HEK293 (cell line): ENCODE measurements at regions not wholly inside any gene's neighbourhood (a gene's known extent, or its start where the extent isn't known, plus 50 kb on each side); places are given as distances from the start of the nearest gene placed in this dataset.

Experiments
- CTCF ChIA-PET: fragments of 350-600 bp; formaldehyde crosslinking; extraction: SDS; loops from one replicate; lab custom pipeline; 2021; ENCODE audit warnings: antibody characterized with exemption; lab: Yijun Ruan, JAX
- POLR2A ChIA-PET: fragments of 300-600 bp; formaldehyde crosslinking; extraction: SDS; loops from one replicate; lab custom pipeline; 2020; ENCODE audit warnings: antibody characterized with exemption, inconsistent platforms; lab: Yijun Ruan, JAX
- H3K27ac ChIP-seq: fragments of 200-500 bp; sonication (Bioruptor generic); 2 replicates; pipeline ENCODE4 v1.5.1; 2014; ENCODE audit warnings: low read depth, low read length, control low read depth, inconsistent platforms; ENCODE audit errors: extremely low read depth
- H3K36me3 ChIP-seq, 2 experiments: fragments of 200-500 bp in 1 of 2; sonication (Bioruptor generic) in 1 of 2; 1 replicate in 1 of 2; 2 replicates in 1 of 2; pipeline ENCODE4 v1.5.1; 2014 to 2017; ENCODE audit warnings: inconsistent platforms in 2 of 2, low read length in 2 of 2; ENCODE audit not compliant: control insufficient read depth in 2 of 2, insufficient read depth in 1 of 2
- H3K4me1 ChIP-seq: fragments of 200-500 bp; sonication (Bioruptor generic); 2 replicates; pipeline ENCODE4 v1.5.1; 2014; ENCODE audit warnings: mild to moderate bottlenecking, low read length, inconsistent platforms; ENCODE audit not compliant: control insufficient read depth, insufficient read depth
- H3K4me3 ChIP-seq: 2 replicates; pipeline ENCODE4 v1.5.1; 2011; ENCODE audit warnings: low read depth, mild to moderate bottlenecking, control low read depth, low read length, moderate library complexity
- H3K9me3 ChIP-seq: fragments of 200-500 bp; sonication (Bioruptor generic); 2 replicates; pipeline ENCODE4 v1.5.1; 2014; ENCODE audit warnings: low read depth, low read length, inconsistent platforms; ENCODE audit not compliant: control insufficient read depth, insufficient read depth
- KLF7 ChIP-seq: fragments of 450-650 bp; formaldehyde crosslinking; IDR thresholded peaks from 2 replicates; pipeline ENCODE4 v1.5.1; 2016; ENCODE audit warnings: missing biosample characterization, missing genetic modification characterization, borderline replicate concordance
- MZF1 ChIP-seq: fragments of 450-650 bp; formaldehyde crosslinking; IDR thresholded peaks from 2 replicates; pipeline ENCODE4 v1.5.1; 2017; ENCODE audit warnings: missing biosample characterization, missing genetic modification characterization, borderline replicate concordance
- SALL2 ChIP-seq: fragments of 450-650 bp; formaldehyde crosslinking; IDR thresholded peaks from 2 replicates; pipeline ENCODE4 v1.5.0; 2017; ENCODE audit warnings: missing biosample characterization, mild to moderate bottlenecking, missing genetic modification characterization, borderline replicate concordance
- SCRT1 ChIP-seq: fragments of 450-650 bp; formaldehyde crosslinking; IDR thresholded peaks from 2 replicates; pipeline ENCODE4 v1.5.1; 2016; ENCODE audit warnings: missing biosample characterization, missing genetic modification characterization, borderline replicate concordance
- ZBTB20 ChIP-seq: fragments of 450-650 bp; formaldehyde crosslinking; IDR thresholded peaks from 2 replicates; pipeline ENCODE4 v1.5.1; 2016; ENCODE audit warnings: missing biosample characterization, missing genetic modification characterization
- ZFHX2 ChIP-seq: fragments of 450-650 bp; formaldehyde crosslinking; conservative IDR thresholded peaks from 2 replicates; pipeline ENCODE4 v1.5.1; 2016; ENCODE audit warnings: missing biosample characterization, missing genetic modification characterization
- ZFP69B ChIP-seq: fragments of 450-650 bp; formaldehyde crosslinking; IDR thresholded peaks from 2 replicates; pipeline ENCODE4 v1.5.1; 2016; ENCODE audit warnings: missing biosample characterization, missing genetic modification characterization
- ZNF10 ChIP-seq: fragments of 450-650 bp; formaldehyde crosslinking; IDR thresholded peaks from 2 replicates; pipeline ENCODE4 v1.5.1; 2017; ENCODE audit warnings: missing biosample characterization, missing genetic modification characterization
- ZNF175 ChIP-seq: fragments of 450-650 bp; formaldehyde crosslinking; IDR thresholded peaks from 2 replicates; pipeline ENCODE4 v1.5.1; 2016; ENCODE audit warnings: missing biosample characterization, missing genetic modification characterization
- ZNF292 ChIP-seq: fragments of 450-650 bp; formaldehyde crosslinking; IDR thresholded peaks from 2 replicates; pipeline ENCODE4 v1.5.1; 2016; ENCODE audit warnings: low read depth, missing biosample characterization, missing genetic modification characterization, borderline replicate concordance
- ZNF302 ChIP-seq: fragments of 450-650 bp; formaldehyde crosslinking; IDR thresholded peaks from 2 replicates; pipeline ENCODE4 v1.5.1; 2016; ENCODE audit warnings: missing biosample characterization, missing genetic modification characterization, low read depth
- ZNF423 ChIP-seq: fragments of 450-650 bp; formaldehyde crosslinking; IDR thresholded peaks from 2 replicates; pipeline ENCODE4 v1.5.1; 2016; ENCODE audit warnings: missing biosample characterization, missing genetic modification characterization
- ZNF585B ChIP-seq: fragments of 450-650 bp; formaldehyde crosslinking; IDR thresholded peaks from 2 replicates; pipeline ENCODE4 v1.5.1; 2016; ENCODE audit warnings: missing biosample characterization, missing genetic modification characterization
- ZNF596 ChIP-seq: fragments of 450-650 bp; IDR thresholded peaks from 2 replicates; pipeline ENCODE4 v1.5.0; 2018; ENCODE audit warnings: missing biosample characterization, mild to moderate bottlenecking, missing genetic modification characterization, moderate library complexity
- ZNF777 ChIP-seq: fragments of 450-650 bp; formaldehyde crosslinking; IDR thresholded peaks from 2 replicates; pipeline ENCODE4 v1.5.1; 2017; ENCODE audit warnings: missing biosample characterization, missing genetic modification characterization, borderline replicate concordance
- ZNF785 ChIP-seq: fragments of 450-650 bp; formaldehyde crosslinking; IDR thresholded peaks from 2 replicates; pipeline ENCODE4 v1.5.1; 2016; ENCODE audit warnings: missing biosample characterization, missing genetic modification characterization
- ZSCAN16 ChIP-seq: fragments of 450-650 bp; formaldehyde crosslinking; IDR thresholded peaks from 2 replicates; pipeline ENCODE4 v1.5.1; 2016; ENCODE audit warnings: missing biosample characterization, missing genetic modification characterization
- TF ChIP-seq, protein P1 (sequence below): fragments of 450-650 bp; formaldehyde crosslinking; IDR thresholded peaks from 2 replicates; pipeline ENCODE4 v1.5.1; 2016; ENCODE audit warnings: missing biosample characterization, missing genetic modification characterization
- TF ChIP-seq, protein P2 (sequence below): fragments of 450-650 bp; formaldehyde crosslinking; IDR thresholded peaks from 2 replicates; pipeline ENCODE4 v1.5.1; 2017; ENCODE audit warnings: missing biosample characterization, missing genetic modification characterization
- TF ChIP-seq, protein P3 (sequence below): fragments of 450-650 bp; formaldehyde crosslinking; IDR thresholded peaks from 2 replicates; pipeline ENCODE4 v1.5.1; 2016; ENCODE audit warnings: missing biosample characterization, missing genetic modification characterization
- TF ChIP-seq, protein P4 (sequence below): IDR thresholded peaks from 2 replicates; pipeline ENCODE4 v1.6.1; 2011; ENCODE audit warnings: mild to moderate bottlenecking, low read depth, low read length, borderline replicate concordance
- TF ChIP-seq, protein P5 (sequence below): fragments of 450-650 bp; formaldehyde crosslinking; IDR thresholded peaks from 2 replicates; pipeline ENCODE4 v1.5.1; 2016; ENCODE audit warnings: missing biosample characterization, missing genetic modification characterization
- TF ChIP-seq, protein P6 (sequence below): fragments of 450-650 bp; formaldehyde crosslinking; IDR thresholded peaks from 2 replicates; pipeline ENCODE4 v1.5.1; 2016; ENCODE audit warnings: missing biosample characterization, missing genetic modification characterization

DNA sequence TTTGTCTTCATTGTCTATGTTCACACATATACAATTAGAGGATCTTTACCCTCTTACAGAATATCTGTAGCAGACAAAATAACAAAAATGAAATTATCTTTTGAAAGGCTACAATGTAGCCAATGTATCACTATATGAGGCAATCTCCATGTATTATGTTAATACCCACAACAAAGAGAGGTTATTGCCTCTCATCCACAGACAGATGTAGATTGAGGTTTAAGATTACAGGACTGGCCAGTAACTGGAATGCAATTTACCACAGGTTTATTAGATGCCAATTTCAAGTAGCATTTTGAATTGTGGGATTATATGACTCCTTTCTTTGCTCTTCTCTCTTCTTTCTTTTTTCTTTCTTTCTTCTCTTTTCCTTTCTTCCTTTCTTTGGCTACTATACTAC lies 242.6 kb downstream of the ANKRD50 start:
- Histone ChIP-seq H3K4me3 (no peak overlapping the region), H3K9me3 (no peaks in the 10 kb centered on the region), H3K4me1 (no peaks in the 10 kb centered on the region), H3K27ac (no peak overlapping the region)
- CTCF ChIA-PET, result no interaction called here
- TF ChIP-seq ZNF302 (tag by site-specific recombination), result no peak
- TF ChIP-seq ZNF785 (tag by site-specific recombination), result no peak
- TF ChIP-seq, protein P1, sequence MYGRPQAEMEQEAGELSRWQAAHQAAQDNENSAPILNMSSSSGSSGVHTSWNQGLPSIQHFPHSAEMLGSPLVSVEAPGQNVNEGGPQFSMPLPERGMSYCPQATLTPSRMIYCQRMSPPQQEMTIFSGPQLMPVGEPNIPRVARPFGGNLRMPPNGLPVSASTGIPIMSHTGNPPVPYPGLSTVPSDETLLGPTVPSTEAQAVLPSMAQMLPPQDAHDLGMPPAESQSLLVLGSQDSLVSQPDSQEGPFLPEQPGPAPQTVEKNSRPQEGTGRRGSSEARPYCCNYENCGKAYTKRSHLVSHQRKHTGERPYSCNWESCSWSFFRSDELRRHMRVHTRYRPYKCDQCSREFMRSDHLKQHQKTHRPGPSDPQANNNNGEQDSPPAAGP (tag by site-specific recombination), result no peak
- no peak for TF ChIP-seq ZNF777 (tag by site-specific recombination)
- TF ChIP-seq, protein P2, sequence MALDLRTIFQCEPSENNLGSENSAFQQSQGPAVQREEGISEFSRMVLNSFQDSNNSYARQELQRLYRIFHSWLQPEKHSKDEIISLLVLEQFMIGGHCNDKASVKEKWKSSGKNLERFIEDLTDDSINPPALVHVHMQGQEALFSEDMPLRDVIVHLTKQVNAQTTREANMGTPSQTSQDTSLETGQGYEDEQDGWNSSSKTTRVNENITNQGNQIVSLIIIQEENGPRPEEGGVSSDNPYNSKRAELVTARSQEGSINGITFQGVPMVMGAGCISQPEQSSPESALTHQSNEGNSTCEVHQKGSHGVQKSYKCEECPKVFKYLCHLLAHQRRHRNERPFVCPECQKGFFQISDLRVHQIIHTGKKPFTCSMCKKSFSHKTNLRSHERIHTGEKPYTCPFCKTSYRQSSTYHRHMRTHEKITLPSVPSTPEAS (tag by site-specific recombination), result no peak
- no peak for TF ChIP-seq ZNF585B (tag by site-specific recombination)
- TF ChIP-seq SCRT1 (tag by site-specific recombination), result no peak
- no peak for TF ChIP-seq ZBTB20 (tag by site-specific recombination)
- no peak for TF ChIP-seq KLF7 (tag by site-specific recombination)
- TF ChIP-seq, protein P3, sequence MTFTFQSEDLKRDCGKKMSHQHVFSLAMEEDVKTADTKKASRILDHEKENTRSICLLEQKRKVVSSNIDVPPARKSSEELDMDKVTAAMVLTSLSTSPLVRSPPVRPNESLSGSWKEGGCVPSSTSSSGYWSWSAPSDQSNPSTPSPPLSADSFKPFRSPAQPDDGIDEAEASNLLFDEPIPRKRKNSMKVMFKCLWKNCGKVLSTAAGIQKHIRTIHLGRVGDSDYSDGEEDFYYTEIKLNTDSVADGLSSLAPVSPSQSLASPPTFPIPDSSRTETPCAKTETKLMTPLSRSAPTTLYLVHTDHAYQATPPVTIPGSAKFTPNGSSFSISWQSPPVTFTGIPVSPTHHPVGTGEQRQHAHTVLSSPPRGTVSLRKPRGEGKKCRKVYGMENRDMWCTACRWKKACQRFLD (tag by site-specific recombination), result no peak
- no peak for TF ChIP-seq ZFP69B (tag by site-specific recombination)
- TF ChIP-seq, all 188 proteins: peak for 0
- POLR2A ChIA-PET, result no interaction called here
- H3K36me3 ChIP-seq, result no peaks in the 10 kb centered on the region

DNA sequence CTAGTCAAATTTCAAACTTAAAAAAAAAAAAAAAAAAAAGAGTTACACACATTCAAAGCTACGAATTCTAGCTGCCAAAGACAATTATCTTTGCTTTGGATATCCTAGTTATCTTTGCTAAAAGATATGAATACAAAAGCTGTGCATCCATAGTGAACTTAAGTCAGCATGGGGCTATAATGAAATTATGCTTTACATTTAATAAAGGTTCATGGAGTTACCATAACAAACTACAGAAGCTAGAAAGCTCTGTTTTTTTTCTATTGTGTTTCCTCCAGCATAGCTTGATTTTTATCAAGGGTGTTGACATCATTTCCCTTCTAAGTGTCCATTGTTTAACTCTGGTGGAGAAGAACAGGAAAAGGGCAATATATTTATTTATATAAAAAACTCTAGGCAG lies 234.1 kb downstream of the ANKRD50 start:
- H3K9me3 ChIP-seq, result no peaks in the 10 kb centered on the region
- H3K4me1 ChIP-seq, result no peaks in the 10 kb centered on the region
- no peak overlapping the region for H3K4me3 ChIP-seq
- H3K36me3 ChIP-seq, result no peaks in the 10 kb centered on the region
- POLR2A ChIA-PET, result no interaction called here
- CTCF ChIA-PET, result no interaction called here
- no peak overlapping the region for H3K27ac ChIP-seq
- no peak for TF ChIP-seq ZFHX2 (tag by site-specific recombination)
- TF ChIP-seq ZNF596, result no peak
- TF ChIP-seq, protein P4, sequence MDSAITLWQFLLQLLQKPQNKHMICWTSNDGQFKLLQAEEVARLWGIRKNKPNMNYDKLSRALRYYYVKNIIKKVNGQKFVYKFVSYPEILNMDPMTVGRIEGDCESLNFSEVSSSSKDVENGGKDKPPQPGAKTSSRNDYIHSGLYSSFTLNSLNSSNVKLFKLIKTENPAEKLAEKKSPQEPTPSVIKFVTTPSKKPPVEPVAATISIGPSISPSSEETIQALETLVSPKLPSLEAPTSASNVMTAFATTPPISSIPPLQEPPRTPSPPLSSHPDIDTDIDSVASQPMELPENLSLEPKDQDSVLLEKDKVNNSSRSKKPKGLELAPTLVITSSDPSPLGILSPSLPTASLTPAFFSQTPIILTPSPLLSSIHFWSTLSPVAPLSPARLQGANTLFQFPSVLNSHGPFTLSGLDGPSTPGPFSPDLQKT, result no peak
- TF ChIP-seq ZSCAN16 (tag by site-specific recombination), result no peak
- TF ChIP-seq, protein P5, sequence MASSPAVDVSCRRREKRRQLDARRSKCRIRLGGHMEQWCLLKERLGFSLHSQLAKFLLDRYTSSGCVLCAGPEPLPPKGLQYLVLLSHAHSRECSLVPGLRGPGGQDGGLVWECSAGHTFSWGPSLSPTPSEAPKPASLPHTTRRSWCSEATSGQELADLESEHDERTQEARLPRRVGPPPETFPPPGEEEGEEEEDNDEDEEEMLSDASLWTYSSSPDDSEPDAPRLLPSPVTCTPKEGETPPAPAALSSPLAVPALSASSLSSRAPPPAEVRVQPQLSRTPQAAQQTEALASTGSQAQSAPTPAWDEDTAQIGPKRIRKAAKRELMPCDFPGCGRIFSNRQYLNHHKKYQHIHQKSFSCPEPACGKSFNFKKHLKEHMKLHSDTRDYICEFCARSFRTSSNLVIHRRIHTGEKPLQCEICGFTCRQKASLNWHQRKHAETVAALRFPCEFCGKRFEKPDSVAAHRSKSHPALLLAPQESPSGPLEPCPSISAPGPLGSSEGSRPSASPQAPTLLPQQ (tag by site-specific recombination), result no peak
- TF ChIP-seq ZNF10 (tag by site-specific recombination), result no peak
- no peak for TF ChIP-seq ZNF175 (tag by site-specific recombination)
- TF ChIP-seq ZNF292 (tag by site-specific recombination), result no peak
- TF ChIP-seq ZNF423, result no peak
- TF ChIP-seq SALL2, result no peak
- TF ChIP-seq, protein P6, sequence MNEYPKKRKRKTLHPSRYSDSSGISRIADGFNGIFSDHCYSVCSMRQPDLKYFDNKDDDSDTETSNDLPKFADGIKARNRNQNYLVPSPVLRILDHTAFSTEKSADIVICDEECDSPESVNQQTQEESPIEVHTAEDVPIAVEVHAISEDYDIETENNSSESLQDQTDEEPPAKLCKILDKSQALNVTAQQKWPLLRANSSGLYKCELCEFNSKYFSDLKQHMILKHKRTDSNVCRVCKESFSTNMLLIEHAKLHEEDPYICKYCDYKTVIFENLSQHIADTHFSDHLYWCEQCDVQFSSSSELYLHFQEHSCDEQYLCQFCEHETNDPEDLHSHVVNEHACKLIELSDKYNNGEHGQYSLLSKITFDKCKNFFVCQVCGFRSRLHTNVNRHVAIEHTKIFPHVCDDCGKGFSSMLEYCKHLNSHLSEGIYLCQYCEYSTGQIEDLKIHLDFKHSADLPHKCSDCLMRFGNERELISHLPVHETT (tag by site-specific recombination), result no peak
- TF ChIP-seq MZF1, result no peak
- TF ChIP-seq, protein P3 (tag by site-specific recombination), result no peak
